Esophagus muscularis mucosa (tissue), 4 donors: ENCODE measurements at regions not wholly inside any gene's neighbourhood (a gene's known extent, or its start where the extent isn't known, plus 50 kb on each side); places are given as distances from the start of the nearest gene placed in this dataset.

ENCODE experiments used
- DNase-seq: peaks from one replicate; pipeline ENCODE4 v3.0.0-alpha.2; 2017; ENCODE audit errors: extremely low spot score
- H3K27ac ChIP-seq, 4 donors: fragments of 200-600 bp; sonication (generic); replicated peaks in 1 of 4; 1 replicate in 3 of 4; 2 replicates in 1 of 4; pipeline ENCODE4 v1.5.1; 2016 to 2019; ENCODE audit warnings: mild to moderate bottlenecking in 1 of 4
- H3K27me3 ChIP-seq, 4 donors: fragments of 200-600 bp; sonication (generic); one replicate each; pipeline versions ENCODE4 v1.5.1 to v1.6.0; 2016 to 2019
- H3K36me3 ChIP-seq, 4 donors: fragments of 200-600 bp; sonication (generic); one replicate each; pipeline ENCODE4 v1.5.1; 2016 to 2019
- H3K4me1 ChIP-seq, 4 donors: fragments of 200-600 bp; sonication (generic); one replicate each; pipeline ENCODE4 v1.5.1; 2016 to 2019
- H3K4me3 ChIP-seq, 4 donors: fragments of 200-600 bp; sonication (generic); 1 replicate in 2 of 4; 2 replicates in 2 of 4; pipeline ENCODE4 v1.5.1; 2016 to 2019; ENCODE audit warnings: mild to moderate bottlenecking in 4 of 4, moderate library complexity in 1 of 4
- H3K9me3 ChIP-seq, 4 donors: fragments of 200-600 bp; sonication (generic); 1 replicate in 3 of 4; 2 replicates in 1 of 4; pipeline ENCODE4 v1.5.1; 2016 to 2019
- EP300 ChIP-seq: sonication (generic); formaldehyde crosslinking; IDR thresholded peaks from one replicate; pipeline ENCODE4 v1.6.1; 2017; ENCODE audit warnings: antibody characterized with exemption
- POLR2A ChIP-seq: fragments of 450-650 bp; IDR thresholded peaks from one replicate; pipeline ENCODE4 v1.6.1; 2017; ENCODE audit warnings: antibody characterized with exemption, moderate library complexity, mild to moderate bottlenecking, low read depth
- POLR2AphosphoS5 ChIP-seq, 2 donors: sonication (generic); formaldehyde crosslinking; IDR thresholded peaks; one replicate each; pipeline ENCODE4 v1.6.1; 2017; ENCODE audit warnings: antibody characterized with exemption in 2 of 2
- WGBS: methylation state at CpG from one replicate; pipeline ENCODE4 v1.1.5; 2018; 5-methylcytosine and 5-hydroxymethylcytosine counted together
- intact Hi-C: fragments of 100-400 bp; cut with DNase I; formaldehyde crosslinking; loops from one replicate; pipeline ENCODE4 v1.15.1; 2023
- TF ChIP-seq, protein P1 (sequence below), 3 experiments: fragments of 200-600 bp in 2 of 3; fragments of 450-650 bp in 1 of 3; sonication (generic) in 2 of 3; IDR thresholded peaks; one replicate each; pipeline ENCODE4 v1.5.1; 2017 to 2019; ENCODE audit warnings: antibody characterized with exemption in 3 of 3, mild to moderate bottlenecking in 2 of 3, moderate library complexity in 1 of 3

DNA sequence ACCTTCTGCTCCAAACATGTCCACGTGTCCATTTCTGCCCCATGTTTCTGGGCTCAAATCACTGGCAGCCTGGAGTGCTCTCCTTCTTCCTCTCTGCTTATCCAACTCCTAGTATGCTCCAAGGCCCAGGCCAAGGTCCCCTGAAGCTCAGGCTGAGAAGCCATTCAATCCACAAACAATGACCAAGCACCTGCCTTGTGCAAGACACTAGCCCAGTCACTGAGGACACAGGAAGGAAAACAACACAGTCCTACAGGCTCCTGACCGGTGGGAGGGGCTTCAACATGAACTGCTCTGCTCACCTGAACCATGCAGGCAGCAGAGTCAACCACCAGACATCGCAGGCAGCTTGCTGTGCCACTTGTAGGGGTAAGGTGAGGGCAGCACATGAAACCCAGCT, 93.6 kb downstream of the RPL27A start:
- Histone ChIP-seq H3K36me3 (no peaks in the 10 kb centered on the region), H3K4me1 (peaks cover 87 to 100% (median 100%) of the 10 kb centered on the region in 4 donors), H3K9me3 (no peaks in the 10 kb centered on the region), H3K27ac (peak overlapping the region; percentile 83 to 89 (median 86)), H3K4me3 (no peak overlapping the region), H3K27me3 (no peaks in the 10 kb centered on the region)
- WGBS: 80% methylated on average over 3 of the region's 3 CpGs
- intact Hi-C loops: no loop called here
- TF ChIP-seq, protein P1, sequence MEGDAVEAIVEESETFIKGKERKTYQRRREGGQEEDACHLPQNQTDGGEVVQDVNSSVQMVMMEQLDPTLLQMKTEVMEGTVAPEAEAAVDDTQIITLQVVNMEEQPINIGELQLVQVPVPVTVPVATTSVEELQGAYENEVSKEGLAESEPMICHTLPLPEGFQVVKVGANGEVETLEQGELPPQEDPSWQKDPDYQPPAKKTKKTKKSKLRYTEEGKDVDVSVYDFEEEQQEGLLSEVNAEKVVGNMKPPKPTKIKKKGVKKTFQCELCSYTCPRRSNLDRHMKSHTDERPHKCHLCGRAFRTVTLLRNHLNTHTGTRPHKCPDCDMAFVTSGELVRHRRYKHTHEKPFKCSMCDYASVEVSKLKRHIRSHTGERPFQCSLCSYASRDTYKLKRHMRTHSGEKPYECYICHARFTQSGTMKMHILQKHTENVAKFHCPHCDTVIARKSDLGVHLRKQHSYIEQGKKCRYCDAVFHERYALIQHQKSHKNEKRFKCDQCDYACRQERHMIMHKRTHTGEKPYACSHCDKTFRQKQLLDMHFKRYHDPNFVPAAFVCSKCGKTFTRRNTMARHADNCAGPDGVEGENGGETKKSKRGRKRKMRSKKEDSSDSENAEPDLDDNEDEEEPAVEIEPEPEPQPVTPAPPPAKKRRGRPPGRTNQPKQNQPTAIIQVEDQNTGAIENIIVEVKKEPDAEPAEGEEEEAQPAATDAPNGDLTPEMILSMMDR (IDR thresholded peaks at IDR 0.05): no peak
- no peak for TF ChIP-seq EP300
- peak in 1 of 2 donors; percentile 32 for TF ChIP-seq POLR2AphosphoS5 (IDR thresholded peaks at IDR 0.05)
- TF ChIP-seq POLR2A: no peak
- DNase-seq: no peak

DNA sequence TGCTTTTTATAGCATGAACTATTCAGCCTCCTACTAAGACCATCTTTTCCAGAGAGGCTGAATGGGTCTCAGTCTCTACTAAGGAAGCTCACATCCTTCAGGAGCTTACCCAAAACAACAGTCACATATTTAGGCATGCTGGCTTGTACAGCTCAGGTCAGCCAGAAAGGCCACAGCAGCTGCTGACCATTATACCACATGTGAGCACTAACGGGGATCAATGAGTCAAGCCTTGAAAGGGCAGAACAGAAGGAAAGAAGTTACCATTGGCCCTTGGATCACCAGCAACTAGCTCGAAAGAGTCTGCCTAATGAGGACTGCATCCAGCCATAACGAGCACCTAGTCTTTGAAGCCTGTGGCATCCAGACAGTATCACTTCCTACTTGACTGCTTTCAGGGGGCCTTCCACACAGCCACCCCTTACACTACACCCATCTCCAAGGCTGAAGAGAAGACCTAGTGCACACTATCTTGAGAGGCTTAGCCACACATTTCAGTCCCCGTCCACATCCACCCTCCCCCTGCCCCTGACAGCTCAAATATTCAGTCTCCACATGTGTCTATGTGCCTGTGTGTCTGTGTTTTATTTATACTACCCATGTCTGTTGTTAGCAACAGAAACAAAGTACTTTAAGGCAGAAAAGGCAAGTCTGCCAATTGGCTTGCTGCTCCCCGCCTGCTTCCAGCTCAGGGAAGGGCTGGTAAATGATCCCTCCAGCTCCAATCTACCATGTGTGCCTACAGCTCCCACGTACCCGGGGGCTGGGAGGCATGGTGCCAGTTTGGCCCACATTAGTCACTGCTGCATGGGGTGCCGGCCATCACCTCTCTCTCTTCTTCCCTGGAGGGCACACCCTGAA, 95.5 kb downstream of the RPL27A start:
- peaks cover 74 to 99% (median 97%) of the 10 kb centered on the region in 4 donors for H3K4me1 ChIP-seq
- H3K9me3 ChIP-seq: no peaks in the 10 kb centered on the region
- no peaks in the 10 kb centered on the region for H3K27me3 ChIP-seq
- 30% methylated on average over 5 of the region's 8 CpGs for WGBS
- H3K27ac ChIP-seq: peak overlapping the region; percentile 83 to 89 (median 86)
- TF ChIP-seq, protein P1 (IDR thresholded peaks at IDR 0.05): no peak
- TF ChIP-seq POLR2A (no peak), EP300 (no peak), POLR2AphosphoS5 (IDR thresholded peaks at IDR 0.05) (peak; percentile 50 to 85)
- H3K36me3 ChIP-seq: no peaks in the 10 kb centered on the region
- peak overlapping the region in 1 of 4 donors; percentile 2 for H3K4me3 ChIP-seq
- no peak for DNase-seq
- intact Hi-C loops: no loop called here

DNA sequence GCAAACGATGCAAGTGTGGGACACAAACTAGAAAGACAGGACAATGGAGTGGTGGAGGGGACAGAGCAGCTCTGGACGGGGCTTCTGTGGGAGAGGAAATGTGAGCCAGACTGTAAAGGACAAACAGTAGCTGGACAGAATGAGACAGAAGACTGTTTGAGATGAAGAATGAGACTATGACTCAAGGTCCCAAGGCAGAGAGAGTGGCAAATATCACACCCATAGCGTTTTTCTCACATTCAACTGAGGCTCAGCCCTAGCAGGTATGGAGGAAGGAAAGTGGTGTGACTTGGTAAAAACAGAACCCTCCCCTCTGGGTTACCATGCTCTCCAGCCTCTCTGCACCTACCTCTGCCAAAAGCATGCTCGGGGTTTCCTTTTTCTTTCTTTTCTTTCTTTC, 96.5 kb downstream of the RPL27A start:
- H3K4me1 ChIP-seq: peaks cover 68 to 99% (median 95%) of the 10 kb centered on the region in 4 donors
- no peaks in the 10 kb centered on the region for H3K36me3 ChIP-seq
- H3K4me3 ChIP-seq: no peak overlapping the region
- WGBS: 36% methylated on average over 4 of the region's 4 CpGs
- intact Hi-C loops: no loop called here
- no peak for DNase-seq
- H3K27ac ChIP-seq: peak overlapping the region; percentile 83 to 89 (median 86)
- TF ChIP-seq EP300 (no peak), POLR2A (no peak), POLR2AphosphoS5 (IDR thresholded peaks at IDR 0.05) (no peak)
- TF ChIP-seq, protein P1 (IDR thresholded peaks at IDR 0.05): no peak
- H3K9me3 ChIP-seq: no peaks in the 10 kb centered on the region
- no peaks in the 10 kb centered on the region for H3K27me3 ChIP-seq

DNA sequence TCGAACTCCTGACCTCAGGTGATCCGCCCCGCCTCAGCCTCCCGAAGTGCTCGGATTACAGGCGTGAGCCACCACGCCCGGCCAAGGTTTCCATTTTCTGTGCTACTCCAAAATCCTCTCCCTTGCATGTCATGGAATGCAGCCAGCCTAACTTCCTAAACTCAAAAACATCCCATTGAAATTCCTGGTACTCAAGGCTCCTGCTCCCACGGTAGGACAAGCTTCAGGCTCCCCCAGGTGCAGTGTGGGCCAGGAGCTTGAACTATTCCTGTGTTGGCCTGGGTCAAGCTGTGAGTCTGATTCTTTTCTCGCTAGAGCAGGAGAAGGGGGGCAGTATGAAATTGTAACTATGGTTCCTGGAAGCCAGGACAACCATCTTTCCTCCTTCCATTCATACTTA, 97.1 kb downstream of the RPL27A start:
- H3K36me3 ChIP-seq: no peaks in the 10 kb centered on the region
- no peak for DNase-seq
- no peaks in the 10 kb centered on the region for H3K9me3 ChIP-seq
- no peak overlapping the region for H3K4me3 ChIP-seq
- 59% methylated on average over 10 of the region's 10 CpGs for WGBS
- H3K4me1 ChIP-seq: peaks cover 63 to 99% (median 95%) of the 10 kb centered on the region in 4 donors
- TF ChIP-seq POLR2A (no peak), POLR2AphosphoS5 (IDR thresholded peaks at IDR 0.05) (no peak), EP300 (no peak)
- TF ChIP-seq, protein P1 (IDR thresholded peaks at IDR 0.05): no peak
- H3K27me3 ChIP-seq: no peaks in the 10 kb centered on the region
- intact Hi-C loops: no loop called here
- H3K27ac ChIP-seq: peak overlapping the region; percentile 83 to 89 (median 86)
